Right atrium auricular region (tissue), 2 donors: ENCODE measurements at regions not wholly inside any gene's neighbourhood (a gene's known extent, or its start where the extent isn't known, plus 50 kb on each side); places are given as distances from the start of the nearest gene placed in this dataset.

Experiments
- DNase-seq: peaks from one replicate; pipeline ENCODE4 v3.0.0-alpha.2; 2019; ENCODE audit warnings: low spot score
- H3K27ac ChIP-seq, 2 donors: fragments of 200-600 bp; sonication (generic); 1 replicate in 1 of 2; 2 replicates in 1 of 2; pipeline ENCODE4 v1.5.1; 2016 to 2019
- H3K27me3 ChIP-seq, 2 donors: fragments of 200-600 bp; sonication (generic); one replicate each; pipeline versions ENCODE4 v1.5.1 to v1.6.0; 2017 to 2019
- H3K36me3 ChIP-seq: fragments of 200-600 bp; sonication (generic); one replicate; pipeline ENCODE4 v1.5.1; 2016
- H3K4me1 ChIP-seq, 2 donors: fragments of 200-600 bp; sonication (generic); one replicate each; pipeline versions ENCODE4 v1.5.1 to v1.6.0; 2017 to 2019
- H3K4me3 ChIP-seq, 2 donors: fragments of 200-600 bp; sonication (generic); 1 replicate in 1 of 2; 2 replicates in 1 of 2; pipeline ENCODE4 v1.5.1; 2017 to 2019; ENCODE audit warnings: mild to moderate bottlenecking in 1 of 2, moderate library complexity in 1 of 2
- H3K9me3 ChIP-seq, 2 donors: fragments of 200-600 bp; sonication (generic); one replicate each; pipeline ENCODE4 v1.5.1; 2019
- CTCF ChIP-seq, 2 donors: fragments of 200-600 bp; sonication (generic); IDR thresholded peaks; one replicate each; pipeline ENCODE4 v1.5.1; 2019; ENCODE audit warnings: antibody characterized with exemption in 2 of 2

- Histone ChIP-seq H3K4me1 (peaks cover 0 to 35% of the 10 kb centered on the region in 2 donors), H3K4me3 (no peak overlapping the region), H3K27me3 (no peaks in the 10 kb centered on the region), H3K36me3 (no peaks in the 10 kb centered on the region), H3K27ac (no peak overlapping the region), H3K9me3 (no peaks in the 10 kb centered on the region)
- no peak for DNase-seq
- TF ChIP-seq CTCF (IDR thresholded peaks at IDR 0.05): no peak
Observed at GRCh38 chr5:138663561-138663960, 88.4 kb upstream of the HSPA9 start.

GRCh38 chr5:138663009-138663408 lies 87.8 kb upstream of the HSPA9 start:
- H3K4me1 ChIP-seq: peaks cover 0 to 33% of the 10 kb centered on the region in 2 donors
- TF ChIP-seq CTCF (IDR thresholded peaks at IDR 0.05): no peak
- no peaks in the 10 kb centered on the region for H3K27me3 ChIP-seq
- DNase-seq: no peak
- no peak overlapping the region for H3K4me3 ChIP-seq
- no peak overlapping the region for H3K27ac ChIP-seq
- no peaks in the 10 kb centered on the region for H3K9me3 ChIP-seq
- H3K36me3 ChIP-seq: no peaks in the 10 kb centered on the region

- no peaks in the 10 kb centered on the region for H3K36me3 ChIP-seq
- no peaks in the 10 kb centered on the region for H3K27me3 ChIP-seq
- no peak for DNase-seq
- no peak overlapping the region for H3K4me3 ChIP-seq
- TF ChIP-seq CTCF (IDR thresholded peaks at IDR 0.05): no peak
- H3K4me1 ChIP-seq: peaks cover 0 to 28% of the 10 kb centered on the region in 2 donors
- no peaks in the 10 kb centered on the region for H3K9me3 ChIP-seq
- no peak overlapping the region for H3K27ac ChIP-seq
Observed at GRCh38 chr5:138662599-138662998, 87.4 kb upstream of the HSPA9 start.

- Histone ChIP-seq H3K27ac (no peak overlapping the region), H3K9me3 (no peaks in the 10 kb centered on the region), H3K27me3 (no peaks in the 10 kb centered on the region), H3K36me3 (no peaks in the 10 kb centered on the region), H3K4me3 (no peak overlapping the region), H3K4me1 (peaks cover 0 to 27% of the 10 kb centered on the region in 2 donors)
- TF ChIP-seq CTCF (IDR thresholded peaks at IDR 0.05): no peak
- DNase-seq: no peak
Observed at GRCh38 chr5:138661991-138662434, 86.8 kb upstream of the HSPA9 start.

GRCh38 chr5:138661291-138661960 lies 86.2 kb upstream of the HSPA9 start:
- H3K9me3 ChIP-seq: no peaks in the 10 kb centered on the region
- H3K4me3 ChIP-seq: no peak overlapping the region
- no peak for DNase-seq
- no peak for TF ChIP-seq CTCF (IDR thresholded peaks at IDR 0.05)
- H3K4me1 ChIP-seq: peaks cover 0 to 27% of the 10 kb centered on the region in 2 donors
- H3K27ac ChIP-seq: no peak overlapping the region
- H3K36me3 ChIP-seq: no peaks in the 10 kb centered on the region
- no peaks in the 10 kb centered on the region for H3K27me3 ChIP-seq

GRCh38 chr5:138660051-138660572 lies 84.9 kb upstream of the HSPA9 start:
- Histone ChIP-seq H3K27ac (no peak overlapping the region), H3K9me3 (no peaks in the 10 kb centered on the region), H3K27me3 (no peaks in the 10 kb centered on the region), H3K36me3 (no peaks in the 10 kb centered on the region), H3K4me1 (peaks cover 0 to 16% of the 10 kb centered on the region in 2 donors), H3K4me3 (no peak overlapping the region)
- TF ChIP-seq CTCF (IDR thresholded peaks at IDR 0.05): no peak
- no peak for DNase-seq
